Stimulated activated CD4-positive, alpha-beta T cell treated with anti-CD3 and anti-CD28 coated beads, Interleukin-15, amount 100 ng/mL, for 48 hours (primary cell): ENCODE measurements at regions not wholly inside any gene's neighbourhood (a gene's known extent, or its start where the extent isn't known, plus 50 kb on each side); places are given as distances from the start of the nearest gene placed in this dataset.
"Not testable (repeated sequence)": the region's sequence is repeated elsewhere in the genome, so short reads cannot be mapped to it uniquely, and the experiment has no call there.

Source experiments
- DNase-seq, 2 donors: peaks; one replicate each; pipeline ENCODE4 v3.0.0-alpha.2; 2020; ENCODE audit warnings: low read depth in 2 of 2

DNA sequence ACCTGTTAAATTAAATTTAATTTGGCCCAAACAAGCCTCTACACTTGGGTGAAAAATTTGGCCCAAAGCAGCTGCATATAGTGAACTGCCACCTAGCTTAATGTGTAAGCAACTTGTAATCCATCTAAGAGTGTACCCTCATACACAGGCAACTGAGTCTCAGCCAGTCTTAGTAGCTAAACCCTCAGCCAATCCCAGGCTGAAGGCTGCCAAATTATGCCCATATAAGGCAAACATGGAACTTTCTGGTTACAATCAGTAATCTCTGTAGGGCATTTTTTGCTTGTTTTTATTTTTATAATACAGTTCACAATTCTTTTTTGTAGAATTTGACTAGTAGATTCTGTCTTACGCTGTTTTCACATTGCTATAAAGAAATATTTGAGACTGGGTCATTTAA is 958.7 kb downstream of the FSCB start:
- DNase-seq: no peak

DNA sequence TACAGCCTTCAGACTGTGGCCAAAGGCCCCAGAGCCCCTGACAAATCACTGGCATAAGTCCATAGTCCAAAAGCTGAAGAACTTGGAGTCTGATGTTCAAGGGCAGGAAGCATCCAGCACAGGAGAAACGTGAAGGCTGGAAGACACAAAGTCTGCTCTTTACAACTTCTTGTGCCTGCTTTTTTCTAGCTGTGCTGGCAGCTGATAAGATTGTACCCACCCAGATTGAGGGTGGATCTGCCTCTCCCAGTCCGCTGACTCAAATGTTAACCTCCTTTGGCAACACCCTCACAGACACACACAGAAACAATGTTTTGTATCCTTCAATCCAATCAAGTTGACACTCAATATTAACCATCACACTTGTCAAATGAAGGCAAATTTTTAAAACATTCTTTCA is 959.5 kb downstream of the FSCB start:
- DNase-seq: not testable (repeated sequence)

DNA sequence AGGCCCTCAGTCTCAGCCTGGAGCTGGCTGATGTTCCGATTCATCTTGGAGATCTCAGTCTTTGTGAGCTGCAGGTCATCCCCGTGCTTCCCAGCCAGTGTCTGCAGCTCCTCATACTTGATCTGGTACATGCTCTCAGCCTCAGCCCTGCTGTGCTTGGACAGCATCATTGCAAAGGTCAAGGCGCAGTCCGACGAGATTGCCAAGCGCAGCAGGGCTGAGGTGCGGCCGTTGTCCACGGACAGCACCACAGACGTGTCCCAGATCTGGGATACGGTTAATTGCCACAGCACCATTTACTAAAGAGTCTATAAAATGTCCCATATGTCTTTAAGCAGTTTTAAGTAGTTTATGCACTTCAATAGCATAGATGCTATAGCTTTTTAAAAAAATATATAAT is 965.7 kb downstream of the FSCB start:
- DNase-seq: no peak

DNA sequence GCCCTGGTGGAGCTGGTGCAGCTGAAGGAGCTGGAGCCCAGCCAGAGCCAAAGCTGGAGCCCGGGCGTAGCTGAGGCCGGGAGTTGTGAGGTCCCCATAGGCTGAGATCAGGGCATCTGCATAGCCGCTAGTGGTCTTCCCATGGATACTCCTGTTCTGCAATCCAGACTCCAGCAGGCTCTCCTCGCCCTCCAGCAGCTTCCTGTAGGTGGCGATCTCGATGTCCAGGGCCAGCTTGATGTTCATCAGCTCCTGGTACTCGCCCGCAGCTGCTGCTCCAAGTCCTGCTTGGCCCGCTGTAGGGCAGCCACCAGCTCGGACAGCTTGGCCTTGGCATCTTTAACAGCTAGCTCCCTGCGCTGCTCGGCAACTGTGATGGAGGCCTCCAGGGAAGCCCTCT is 966.1 kb downstream of the FSCB start:
- DNase-seq: no peak

DNA sequence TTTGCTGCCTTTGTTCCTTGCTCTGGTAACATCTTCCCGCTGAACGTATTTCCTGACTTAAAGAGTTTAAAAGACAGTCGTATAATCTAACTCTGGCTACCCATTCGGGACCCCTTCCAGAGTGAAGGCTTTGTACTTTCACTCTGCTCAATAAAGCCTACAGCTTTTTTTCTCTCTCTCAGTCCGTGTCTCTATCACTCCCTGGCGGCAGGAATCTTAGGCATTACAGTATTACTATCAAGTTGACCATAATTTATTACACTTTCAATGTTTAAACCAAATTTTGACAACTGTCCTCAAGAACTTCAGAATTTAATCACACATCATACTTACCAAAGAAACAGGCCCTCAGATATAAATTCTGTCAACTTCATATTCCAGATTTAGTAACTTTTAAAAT is 967.9 kb downstream of the FSCB start:
- no peak for DNase-seq

DNA sequence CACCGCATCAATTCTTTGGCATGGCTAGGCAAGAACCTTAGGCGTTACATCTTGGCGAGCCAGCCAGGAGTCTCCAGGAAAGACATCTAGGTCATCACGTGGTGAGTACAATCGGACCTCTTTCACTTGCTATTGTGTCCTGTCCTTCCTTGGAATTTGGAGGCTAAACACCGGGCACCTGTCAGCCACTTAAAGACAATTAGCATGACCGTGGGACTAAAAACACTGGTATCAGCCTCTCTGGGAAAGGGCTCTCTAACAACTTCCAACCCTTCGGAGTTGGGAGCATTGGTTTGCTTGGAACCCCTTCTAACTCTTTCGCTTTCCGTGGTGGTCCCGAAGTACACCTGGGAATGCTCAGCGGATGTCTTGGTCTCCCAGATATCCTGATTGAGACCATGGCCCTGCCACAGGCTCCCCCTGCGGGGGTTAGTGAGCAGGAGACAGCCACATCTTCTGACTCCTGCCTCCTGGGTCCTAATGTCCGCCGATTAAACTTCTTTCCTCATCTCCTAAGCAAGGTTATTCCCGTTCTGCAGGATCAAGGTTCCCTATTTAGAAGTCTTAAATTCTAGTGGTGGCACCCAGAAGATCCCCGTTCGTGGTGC is 971.7 kb downstream of the FSCB start:
- no peak for DNase-seq

DNA sequence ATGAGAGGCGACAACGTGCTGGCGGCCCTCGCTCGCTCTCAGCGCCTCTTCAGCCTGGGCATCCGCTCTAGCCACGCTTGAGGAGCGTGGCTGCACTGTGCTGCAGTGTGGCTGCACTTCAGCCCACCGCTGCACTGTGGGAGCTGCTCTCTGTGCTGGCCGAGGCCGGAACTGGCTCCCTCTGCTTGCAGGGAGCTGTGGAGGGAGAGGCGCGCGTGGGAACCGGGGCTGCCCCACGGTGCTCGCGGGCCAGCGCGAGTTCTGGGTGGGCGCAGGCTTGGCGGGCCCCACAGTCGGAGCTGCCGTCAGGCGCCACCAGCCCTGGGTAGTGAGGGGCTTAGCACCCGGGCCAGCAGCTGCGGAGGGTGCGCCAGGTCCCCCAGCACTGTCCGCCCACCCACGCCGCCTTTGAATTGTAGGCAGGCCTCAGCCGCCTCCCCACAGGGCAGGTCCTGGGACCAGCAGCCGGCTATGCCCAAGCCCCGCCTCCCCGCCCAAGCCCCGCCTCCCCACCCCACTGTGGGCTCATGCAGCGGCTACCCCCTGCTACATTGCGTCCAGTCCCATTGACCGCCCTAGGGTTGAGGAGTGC is 974.2 kb downstream of the FSCB start:
- no peak for DNase-seq

DNA sequence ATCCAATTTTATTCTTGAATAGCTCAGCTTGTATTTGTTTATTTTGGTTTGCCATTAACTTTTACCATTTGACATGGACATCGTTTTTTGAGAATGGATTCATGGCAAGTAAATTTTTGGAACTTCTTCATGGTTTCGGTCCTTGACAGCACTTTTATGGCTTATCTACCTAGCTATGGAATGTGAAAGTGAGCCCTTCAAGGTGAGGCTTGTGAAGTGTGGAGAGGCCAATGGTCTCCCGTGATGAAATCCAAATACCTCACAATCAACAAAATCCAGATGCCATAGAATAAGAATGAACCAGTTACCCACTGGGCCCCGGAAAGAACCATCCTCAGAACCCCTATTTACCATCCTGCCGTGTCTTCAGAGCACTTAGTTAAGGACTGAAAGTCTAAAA is 978.8 kb downstream of the FSCB start:
- DNase-seq: no peak

DNA sequence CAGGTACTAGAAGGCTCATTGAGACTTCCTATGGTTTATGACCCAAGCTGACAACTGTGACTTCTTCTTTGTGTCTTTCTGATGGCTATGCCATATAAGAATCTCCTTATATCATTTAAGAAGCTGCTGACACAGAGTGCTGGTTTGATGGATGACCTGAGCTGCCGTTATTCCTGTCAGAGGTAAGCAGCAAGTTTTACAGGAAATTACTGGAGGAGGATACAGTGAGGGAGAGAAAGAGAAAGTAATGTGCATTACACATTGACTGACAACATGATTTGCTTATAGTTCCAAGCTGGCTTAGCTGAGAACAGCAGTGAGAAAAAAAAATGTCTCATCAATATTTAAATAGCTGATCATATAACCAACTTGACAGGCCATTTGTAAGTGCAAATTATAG is 981.4 kb downstream of the FSCB start:
- DNase-seq: no peak

DNA sequence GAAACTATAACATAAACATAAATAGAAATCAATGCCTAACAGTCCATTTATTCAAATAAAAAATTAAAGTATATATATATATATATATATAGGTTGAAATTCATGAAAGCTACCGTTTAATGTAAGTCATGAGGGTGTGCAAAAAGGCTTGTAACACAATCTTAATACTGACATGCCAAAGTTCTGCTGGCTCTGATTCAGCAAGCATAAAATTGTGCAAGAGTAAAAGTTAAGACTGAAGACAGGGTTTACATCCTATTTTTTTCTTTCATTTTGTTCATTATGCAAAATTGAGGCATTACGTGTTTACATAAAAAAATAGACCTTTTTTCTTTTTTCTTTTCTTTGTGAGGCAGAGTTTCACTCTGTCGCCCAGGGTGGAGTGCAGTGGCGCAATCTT is 984.2 kb downstream of the FSCB start:
- no peak for DNase-seq

DNA sequence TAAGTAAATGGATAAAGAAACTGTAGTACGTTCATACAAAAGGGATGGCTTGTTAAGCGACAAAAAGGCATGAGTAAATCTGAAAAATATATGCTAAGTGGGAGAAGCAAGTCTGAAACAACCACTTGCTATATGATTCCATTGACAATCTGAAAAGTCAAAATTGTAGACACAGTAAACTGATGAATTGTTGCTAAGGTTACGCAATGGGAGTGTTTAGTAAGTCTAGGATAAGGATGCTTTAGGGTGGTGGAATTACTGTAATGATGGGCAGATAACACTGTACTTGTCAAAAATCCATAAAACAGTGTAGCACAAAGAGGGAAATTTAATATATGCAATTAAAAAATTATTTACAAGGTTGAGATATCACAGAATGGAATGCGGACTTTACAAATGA is 984.9 kb downstream of the FSCB start:
- DNase-seq: no peak

DNA sequence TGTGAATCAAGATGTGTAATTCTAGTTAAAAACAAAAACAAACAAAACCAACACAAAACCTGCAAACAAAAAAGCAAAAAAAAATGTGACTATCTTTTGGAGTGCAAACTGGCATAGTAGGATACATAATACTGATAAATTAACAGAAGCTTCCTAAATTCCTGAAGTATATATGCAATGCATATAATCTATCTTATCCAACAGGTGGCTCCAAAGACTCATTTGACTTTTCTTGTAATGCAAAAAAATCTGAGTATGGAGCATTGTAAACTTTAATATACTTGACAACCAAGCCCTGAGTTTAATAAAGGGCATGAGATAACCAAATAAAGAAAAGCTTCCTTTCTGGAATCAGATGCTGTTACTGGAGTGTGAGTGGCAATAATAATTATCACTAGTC is 1003.6 kb downstream of the FSCB start:
- DNase-seq: no peak

DNA sequence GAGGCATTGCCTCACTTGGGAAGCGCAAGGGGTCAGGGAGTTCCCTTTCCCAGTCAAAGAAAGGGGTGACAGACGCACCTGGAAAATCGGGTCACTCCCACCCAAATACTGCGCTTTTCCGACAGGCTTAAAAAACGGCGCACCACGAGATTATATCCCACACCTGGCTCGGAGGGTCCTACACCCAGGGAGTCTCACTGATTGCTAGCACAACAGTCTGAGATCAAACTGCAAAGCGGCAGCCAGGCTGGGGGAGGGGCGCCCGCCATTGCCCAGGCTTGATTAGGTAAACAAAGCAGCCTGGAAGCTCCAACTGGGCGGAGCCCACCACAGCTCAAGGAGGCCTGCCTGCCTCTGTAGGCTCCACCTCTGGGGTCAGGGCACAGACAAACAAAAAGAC is 1014.7 kb downstream of the FSCB start:
- not testable (repeated sequence) for DNase-seq

DNA sequence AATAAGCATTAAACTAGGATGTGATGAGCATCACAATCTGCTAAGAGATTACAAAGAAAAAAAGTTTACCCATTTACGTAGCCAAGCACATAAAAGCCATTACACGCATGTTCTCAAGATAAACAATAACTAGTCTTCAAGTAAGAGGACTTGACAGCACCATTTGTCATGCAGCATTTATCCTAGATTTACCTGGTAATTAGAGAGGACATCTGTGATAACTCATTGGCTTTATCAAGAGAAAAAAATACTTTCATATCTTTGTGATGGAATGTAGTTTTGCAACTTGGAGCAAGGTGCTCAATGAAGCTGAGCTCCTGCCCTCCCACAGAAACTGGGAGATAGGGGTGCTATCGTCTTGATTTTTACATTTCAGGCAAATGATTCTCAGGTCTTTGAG is 1023.7 kb downstream of the FSCB start:
- no peak for DNase-seq

DNA sequence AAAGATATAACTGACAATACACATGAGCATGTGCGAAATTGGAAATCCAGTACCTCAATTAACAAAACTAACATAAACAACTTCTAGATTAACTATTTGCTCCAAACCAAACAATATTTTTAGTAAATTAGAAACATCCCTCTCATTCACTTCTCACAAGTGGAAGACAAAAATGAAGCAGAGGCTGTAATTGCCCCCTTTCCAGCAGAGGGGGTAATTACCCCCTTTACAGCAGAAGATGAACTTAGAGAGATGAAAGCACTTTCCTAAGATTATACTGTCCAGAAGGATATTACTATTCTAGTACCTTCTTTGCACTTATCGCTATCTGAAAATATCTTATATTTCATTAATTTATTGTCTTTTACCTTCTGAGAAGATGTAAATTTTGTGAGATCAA is 1025.2 kb downstream of the FSCB start:
- no peak for DNase-seq

DNA sequence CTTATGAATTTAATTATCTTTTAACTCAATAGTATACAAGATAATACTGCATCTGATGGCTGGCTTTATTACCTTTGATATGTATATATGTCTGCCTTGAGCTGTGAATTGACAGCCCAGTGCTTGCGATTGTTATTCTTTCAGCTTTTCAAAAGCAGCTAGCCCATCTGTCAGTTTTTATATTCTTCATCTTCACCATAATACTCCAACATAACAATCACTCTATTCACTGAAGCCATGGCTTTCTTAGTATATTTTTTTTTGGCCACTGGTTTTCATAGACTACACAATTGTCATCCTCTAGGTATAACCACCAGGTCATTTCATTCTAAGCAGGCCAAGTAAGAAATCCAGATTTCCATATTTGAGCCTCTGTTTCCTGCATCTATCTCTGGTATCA is 1026.1 kb downstream of the FSCB start:
- no peak for DNase-seq

DNA sequence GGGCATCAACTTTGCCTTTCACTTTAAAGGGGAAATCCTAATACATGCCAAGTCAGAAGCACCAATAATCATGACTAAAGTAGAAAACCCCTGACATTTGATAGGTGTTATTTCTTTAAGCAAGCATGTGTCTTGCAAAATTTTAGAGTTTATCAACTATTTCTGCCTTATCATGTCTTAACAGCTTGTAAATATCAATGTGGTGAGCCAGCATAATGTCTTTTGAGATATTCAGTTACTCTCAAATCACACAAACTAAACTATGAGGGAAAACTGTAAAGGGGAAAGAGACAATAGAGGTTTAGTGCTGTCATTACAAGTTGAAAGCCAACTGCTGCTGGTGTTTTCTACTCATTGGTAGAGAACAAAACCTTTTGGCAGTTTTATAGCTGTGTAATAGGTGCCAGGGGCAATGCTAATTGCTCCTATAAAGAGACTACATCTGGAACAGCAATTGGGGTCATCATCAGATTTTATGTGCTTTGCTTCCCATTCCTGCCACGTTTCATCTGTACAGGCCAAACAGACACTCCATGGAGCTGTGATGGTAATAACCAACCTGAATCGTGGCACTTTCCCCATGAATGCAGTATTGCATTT is 1027.4 kb downstream of the FSCB start:
- DNase-seq: no peak

DNA sequence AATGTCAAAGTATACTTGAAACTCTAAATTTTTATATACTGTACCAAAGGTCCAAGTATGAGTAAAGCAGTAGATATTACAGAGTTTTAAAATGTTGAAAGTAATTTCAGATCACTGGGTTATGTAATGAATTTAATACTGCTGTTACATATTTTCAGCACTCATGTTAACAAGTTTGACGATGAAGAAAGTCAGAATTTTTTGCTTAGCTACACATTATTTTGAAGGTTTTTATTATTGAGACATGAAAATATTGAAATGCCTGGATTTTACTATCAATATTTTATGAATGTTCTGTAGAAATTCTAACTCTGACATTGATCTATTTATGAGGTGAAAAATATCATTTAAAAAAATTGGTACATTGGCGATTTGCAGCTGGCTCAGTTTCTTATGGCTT is 1030.3 kb downstream of the FSCB start:
- no peak for DNase-seq

DNA sequence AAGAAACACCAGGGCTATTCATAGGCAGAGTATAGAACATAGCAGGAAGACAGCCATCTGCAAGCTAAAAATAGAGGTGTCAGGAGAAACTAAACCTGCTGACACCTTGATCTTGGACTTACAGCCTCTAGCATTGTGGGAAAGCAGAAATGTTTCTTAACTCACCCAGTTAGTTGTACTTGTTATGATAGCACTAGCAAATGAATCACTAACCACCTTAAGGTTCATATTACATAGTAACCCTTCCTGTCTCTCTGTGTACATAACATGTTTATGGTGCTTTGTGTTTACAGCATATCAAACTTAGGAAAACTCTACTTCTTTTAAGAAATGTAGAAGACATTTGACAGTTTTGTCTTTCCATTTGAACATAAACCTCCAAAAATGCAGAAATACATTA is 1031.3 kb downstream of the FSCB start:
- no peak for DNase-seq

DNA sequence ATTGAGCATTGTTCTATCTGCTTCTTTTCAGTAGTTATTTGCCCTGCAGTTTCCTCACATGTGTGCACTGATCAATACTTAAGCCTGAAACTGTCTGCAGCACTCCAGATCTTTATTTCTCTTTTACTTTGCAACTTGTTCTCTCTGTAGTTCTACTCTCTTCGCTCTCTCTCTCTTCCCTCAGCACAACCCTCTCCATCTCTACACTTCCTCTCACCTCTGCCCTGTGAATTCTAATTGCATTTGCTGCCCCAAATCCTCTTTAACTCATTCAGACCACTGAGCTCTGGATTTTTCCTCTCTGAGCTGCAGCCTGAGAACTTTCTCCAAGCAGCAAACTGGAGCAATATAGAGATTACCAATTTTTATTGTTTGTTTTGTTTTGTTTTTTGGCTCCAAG is 1035.5 kb downstream of the FSCB start:
- DNase-seq: no peak

DNA sequence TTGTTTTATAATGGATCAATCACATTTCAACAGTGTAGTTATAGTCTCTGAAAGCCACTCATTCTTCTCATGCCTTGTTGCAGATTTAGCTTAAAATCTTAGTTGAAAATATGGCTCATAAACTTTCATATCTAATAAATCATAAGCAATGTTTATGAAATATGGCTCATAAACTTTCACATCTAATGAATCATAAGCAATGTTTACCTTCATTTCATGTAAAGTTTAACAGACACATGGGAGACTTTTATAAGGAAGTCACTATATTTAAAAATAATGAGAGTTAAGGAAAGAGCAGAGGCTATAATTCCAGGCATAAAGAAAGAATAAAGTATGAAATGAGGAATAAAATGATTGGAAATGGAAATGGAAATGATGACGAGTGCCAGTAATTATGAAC is 1042.1 kb downstream of the FSCB start:
- no peak for DNase-seq

DNA sequence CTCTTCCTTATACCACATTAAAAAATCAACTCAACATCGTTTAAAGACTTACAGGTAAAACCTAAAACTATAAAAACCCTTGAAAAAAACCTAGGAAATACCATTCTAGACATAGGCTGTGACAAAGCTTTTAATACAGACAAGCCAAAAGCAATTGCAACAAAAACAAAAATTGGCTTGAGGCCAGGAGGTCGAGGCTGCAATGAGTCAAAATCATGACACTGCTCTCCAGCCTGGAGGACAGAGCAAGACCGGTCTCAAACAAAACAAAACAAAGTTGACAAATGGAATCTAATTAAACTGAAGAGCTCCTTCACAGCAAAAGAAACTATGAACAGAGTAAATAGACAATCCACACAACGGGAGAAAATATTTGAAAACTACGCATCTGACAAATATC is 1057.8 kb downstream of the FSCB start:
- no peak for DNase-seq

DNA sequence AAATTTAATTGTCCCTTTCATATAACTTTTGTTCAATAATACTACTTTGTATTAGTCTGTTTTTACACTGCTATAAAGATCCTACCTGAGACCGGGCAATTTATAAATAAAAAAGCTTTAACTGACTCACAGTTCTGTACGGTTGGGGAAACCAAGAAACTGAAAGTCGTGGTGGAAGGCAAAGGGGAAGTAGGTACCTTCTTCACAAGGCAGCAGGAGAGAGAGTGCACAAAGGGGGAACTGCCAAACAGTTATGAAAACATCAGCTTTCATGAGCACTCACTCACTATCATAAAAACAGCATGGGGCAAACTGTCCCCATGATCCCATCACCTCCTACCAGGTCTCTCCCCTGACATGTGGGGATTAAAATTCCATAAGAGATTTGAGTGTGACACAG is 1069.0 kb downstream of the FSCB start:
- DNase-seq: no peak

DNA sequence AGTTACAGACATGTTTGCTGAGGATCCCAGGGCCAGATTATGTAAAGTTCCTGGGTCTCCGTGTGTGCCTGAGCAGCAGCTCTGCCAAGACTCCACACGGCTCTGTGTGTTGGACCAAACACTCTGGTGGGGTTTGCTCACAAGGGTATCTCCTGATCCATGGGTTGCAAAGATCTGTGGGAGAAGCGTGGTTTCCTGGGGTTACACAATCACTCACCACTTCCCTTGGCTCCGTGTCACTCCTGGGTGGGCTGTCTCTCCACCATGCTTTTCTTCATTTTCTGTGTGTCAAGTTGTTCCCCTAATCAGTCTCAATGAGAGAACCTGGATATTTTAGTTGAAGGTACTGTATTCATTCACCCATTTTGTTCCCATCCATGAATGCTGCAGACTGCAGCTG is 1088.8 kb downstream of the FSCB start:
- no peak for DNase-seq
